Hematopoietic multipotent progenitor cell treated with erythropoietin and hydrocortisone succinate and interleukin-3 and kit ligand, for 15 days (in vitro differentiated cells): ENCODE measurements at regions not wholly inside any gene's neighbourhood (a gene's known extent, or its start where the extent isn't known, plus 50 kb on each side); places are given as distances from the start of the nearest gene placed in this dataset.
"Not testable (repeated sequence)": the region's sequence is repeated elsewhere in the genome, so short reads cannot be mapped to it uniquely, and the experiment has no call there.

Experiments used
- DNase-seq: peaks from one replicate; pipeline ENCODE4 v3.0.0-alpha.2; 2015; ENCODE audit warnings: low spot score

DNA sequence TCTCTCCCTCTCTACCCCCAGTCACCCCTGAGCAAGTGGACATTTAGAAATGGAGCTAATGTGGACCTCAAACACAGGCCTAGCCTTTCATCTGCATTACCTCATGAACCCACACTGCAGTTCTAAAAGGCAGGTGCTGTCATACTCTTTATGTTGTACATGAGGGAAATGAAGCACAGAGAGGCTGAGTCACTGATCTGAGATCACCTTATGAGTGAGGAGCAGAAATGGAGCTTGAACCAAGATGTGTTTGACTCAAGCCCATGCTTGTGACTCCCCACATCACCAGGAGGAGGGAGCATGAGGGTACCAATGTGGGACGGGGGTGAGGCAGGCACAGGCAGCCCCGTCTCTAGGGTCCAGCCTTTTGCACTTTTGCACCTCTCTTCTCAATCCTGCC, 702.8 kb downstream of the PTPRU start:
- DNase-seq, result no peak

DNA sequence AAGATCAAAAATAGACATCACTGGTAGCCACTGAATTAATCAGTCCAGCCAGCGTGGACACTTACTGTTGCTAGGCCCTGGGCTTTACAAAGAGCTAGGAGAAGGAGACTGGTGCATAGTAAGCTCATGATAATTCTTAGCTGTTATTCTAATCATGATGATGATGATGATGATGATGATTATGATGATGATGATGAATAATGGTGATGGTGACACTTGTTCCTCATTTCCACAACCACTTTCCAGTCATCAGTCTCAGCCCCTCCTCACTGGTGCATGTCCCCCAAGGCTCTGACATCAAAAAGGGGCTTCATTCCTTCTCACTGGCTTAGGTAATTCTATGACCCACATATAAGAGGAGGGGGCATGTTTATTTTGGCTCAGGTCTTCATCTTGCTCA, 701.0 kb downstream of the PTPRU start:
- DNase-seq, result no peak

DNA sequence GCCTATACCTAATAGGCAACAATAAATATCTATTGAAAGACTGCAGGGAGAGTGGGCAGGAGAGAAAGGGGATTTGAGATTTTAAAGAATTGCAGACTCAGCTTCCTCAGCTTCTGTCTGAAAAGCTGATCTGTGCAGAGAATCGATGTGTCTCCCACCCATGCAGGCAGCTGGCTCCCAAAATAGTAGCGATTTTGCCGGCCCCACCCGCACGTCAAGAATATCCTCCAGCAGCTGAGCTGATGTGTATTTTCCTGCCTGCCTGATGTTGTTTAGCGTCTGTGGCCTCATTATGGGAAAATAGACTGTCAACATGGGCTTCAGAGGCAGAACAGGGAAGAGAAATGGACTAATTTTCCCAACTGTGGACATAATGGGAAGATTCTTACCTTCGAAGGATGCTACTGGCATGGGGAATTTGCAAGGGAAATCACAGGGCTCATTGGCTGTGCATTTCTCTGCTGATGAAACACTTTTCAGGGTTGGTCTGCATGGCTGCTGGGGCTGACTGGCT, 699.8 kb downstream of the PTPRU start:
- DNase-seq, result no peak

DNA sequence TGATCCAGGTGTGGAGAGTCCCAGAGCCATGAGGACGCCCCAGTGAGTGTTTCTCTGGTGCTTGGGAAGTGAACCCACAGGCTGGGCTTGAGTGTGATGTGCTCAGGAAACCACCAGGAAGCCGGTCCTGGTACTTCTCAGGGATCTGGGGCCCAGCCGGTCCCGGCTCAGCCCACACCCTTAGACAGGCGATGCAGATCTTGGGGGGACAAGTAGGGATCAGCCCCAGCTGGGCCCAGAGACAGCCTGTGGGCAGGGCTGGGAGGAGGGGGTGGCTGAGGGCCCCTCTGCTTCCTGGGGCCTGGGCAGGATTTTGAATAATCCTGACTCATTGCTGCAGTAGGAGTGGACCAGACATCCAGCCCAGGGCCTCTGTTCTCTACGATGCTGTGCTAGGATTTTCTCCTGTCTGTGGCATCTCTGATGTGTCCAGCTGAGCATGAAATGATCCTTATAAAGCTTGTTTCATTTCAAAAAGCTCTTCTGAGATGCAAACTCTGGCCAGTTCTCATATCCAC, 698.0 kb downstream of the PTPRU start:
- DNase-seq, result no peak

DNA sequence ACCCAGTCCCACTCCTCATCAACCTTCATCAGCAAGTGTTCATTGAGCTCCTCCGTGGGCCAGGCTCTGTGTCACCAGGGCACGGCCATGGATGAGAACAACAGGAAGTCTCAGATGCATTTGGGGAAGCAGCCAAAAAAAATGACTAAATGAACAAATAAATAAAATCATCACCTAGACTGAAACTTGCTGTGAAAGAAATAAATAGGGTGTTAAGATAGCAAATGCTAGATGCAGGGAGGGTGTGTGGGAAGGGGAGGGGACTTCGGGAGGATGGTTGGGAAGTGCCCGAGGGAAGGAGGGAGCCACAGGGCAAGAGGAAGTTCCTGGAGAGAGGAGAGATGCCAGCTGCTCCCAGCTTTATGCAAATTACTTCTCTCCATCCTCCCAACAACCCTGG, 696.7 kb downstream of the PTPRU start:
- no peak for DNase-seq

DNA sequence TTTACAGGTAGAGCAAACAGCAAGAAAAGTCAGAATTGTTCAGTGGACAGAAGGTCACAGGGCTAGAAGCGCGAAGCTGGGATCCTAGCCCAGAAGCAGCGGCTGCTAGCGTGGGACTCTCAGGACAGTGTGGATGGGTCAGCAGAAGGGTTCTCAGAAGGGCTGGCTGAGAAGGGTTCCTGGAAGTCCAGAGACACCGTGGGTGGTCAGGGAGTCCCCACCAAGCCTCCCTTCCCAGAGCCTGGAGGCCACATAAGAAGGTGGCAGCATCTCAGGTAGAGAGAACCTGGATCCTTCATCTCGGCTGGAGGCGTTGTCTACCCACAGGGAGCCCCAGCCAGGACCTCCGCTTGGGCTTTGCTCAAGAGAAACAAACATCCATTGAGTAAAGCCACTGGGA, 696.3 kb downstream of the PTPRU start:
- DNase-seq, result no peak

DNA sequence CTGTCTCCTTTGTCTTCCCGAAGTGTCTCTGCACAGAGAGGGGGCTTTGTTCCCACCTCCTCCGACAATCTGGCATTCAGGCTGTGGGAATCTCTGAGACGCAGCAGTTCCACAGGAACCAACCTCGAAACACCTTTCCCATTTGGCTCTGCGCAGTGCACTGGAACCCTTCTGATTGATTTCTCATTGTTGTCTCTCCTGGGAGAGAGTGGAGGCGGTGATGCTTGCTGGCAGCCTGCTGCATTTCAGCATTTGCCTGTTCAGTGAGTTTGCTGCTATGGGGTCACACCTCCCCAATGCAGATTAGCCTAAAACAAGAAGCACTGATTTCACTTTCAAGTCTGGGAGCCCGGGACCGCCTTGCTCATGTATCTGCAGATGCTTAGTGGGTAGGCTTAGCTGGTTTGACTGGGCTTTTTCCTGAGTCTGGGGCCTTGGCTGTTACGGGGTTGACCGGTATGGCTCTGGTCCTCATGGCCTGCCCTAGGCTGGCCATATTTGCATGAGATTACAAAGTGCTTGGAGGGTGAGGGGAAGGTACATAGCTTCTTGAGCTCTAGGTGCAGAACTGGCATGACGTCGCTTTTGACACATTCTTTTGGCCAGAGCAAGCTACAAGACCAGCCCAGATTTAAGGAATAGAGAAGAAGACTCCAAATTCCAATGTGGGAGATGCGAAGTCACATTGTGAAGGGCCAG, 695.3 kb downstream of the PTPRU start:
- DNase-seq, result no peak

DNA sequence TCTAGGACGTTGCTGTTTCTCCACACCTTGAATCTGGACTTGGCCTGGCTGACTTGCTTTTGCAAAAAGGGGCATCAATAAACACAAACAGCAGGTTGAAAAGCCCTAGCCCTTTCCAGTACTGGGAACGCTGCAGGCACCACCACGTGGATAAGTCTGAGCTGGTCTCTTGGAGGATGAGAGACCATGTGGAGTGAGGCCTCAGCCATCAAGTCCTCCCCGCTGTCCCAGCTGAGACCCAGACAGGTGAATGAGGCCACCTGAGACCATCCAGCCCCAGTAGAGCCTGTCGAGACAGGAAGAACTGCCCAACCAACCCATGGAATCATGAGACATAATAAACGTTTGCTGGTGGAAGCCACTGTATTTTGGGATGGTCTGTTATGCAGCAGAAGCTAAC, 688.7 kb downstream of the PTPRU start:
- DNase-seq, result no peak

DNA sequence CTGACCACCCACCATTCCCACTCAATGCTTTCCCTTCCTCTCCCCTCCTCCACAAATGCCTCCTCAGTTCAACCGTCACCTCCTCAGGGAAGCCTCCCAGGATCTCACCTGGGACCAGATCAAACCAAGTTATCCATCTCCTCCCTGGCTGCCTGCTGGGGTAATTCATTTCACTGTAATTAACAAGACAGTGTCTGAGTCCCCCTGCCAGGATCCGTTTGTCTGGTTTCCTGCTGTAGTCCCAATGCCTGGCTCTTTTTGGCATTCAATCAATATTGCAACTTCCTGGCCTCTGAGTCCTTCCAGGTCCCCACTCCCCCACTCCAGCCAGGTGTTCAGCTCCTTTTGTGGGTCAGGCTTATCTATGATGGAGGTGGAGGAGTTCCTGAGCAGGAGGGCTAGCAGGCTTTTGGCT, 687.7 kb downstream of the PTPRU start:
- DNase-seq, result no peak

DNA sequence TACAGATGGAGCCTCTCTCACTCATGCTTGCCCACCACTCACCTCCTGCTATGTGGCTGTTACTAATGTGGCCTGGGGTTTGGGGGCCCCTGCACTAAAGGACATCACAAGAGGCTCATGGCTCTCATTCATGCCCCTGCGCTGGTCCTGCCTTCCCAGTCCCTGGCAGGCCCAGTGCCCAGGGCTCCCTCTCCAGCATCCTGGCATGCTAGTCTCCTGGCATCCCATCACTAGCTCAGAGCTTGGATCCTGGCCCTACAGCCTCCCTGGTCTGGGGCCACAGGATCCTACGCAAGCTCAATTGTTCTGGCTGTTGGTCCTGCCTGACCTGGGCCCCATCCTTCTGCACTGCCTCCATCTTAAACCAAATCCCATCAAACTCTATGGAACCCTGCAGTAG, 685.4 kb downstream of the PTPRU start:
- no peak for DNase-seq

DNA sequence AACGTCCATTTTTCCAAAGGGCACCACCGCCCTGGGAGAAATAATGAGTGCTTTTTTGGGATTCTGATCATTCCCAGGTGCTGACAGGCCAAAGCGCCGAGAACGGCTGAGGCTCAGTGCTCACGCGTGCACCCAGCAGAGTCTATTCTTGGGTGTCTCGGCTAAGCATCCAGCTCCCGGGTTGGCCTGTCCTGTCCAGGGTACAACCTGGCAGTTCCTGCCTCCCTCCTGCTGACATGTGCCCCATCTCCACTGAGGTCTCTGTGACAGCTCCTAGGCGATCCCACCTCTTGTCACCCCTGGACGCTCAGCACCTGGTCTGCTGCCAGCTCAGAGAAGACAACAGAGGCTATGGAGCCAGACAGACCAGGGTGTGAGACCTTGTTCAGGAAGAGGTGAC, 684.5 kb downstream of the PTPRU start:
- DNase-seq, result no peak

DNA sequence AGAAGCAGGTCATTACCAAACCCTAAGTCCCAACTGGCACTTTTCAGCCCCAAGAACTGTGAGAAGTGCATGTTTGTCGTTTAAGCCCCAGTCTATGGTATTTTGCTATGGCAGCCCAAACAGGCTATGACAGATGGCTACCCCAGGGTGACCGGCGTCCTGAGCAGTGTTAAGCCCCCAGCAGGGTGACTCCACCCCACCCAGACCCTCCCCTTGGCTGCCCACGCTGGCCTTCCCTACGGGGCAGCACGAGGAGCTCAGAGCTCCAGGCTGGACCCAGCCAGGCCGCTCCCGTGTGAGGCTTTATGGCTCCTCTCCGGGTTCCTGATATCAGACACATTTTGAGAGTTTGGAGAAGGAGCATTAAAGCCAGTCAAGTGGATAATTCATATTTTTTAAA, 684.0 kb downstream of the PTPRU start:
- DNase-seq, result no peak

DNA sequence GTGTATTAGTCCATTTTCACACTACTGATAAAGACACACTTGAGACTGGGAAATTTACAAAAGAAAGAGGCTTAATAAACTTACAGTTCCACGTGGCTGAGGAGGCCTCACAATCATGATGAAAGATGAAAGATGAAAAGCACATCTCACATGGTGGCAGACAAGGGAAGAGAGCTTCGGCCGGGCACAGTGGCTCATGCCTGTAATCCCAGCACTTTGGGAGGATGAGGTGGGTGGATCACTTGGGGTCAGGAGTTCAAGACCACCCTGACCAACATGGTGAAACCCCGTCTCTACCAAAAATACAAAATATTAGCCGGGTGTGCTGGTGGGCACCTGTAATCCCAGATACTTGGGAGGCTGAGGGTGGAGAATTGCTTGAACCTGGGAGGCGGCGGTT, 682.7 kb downstream of the PTPRU start:
- not testable (repeated sequence) for DNase-seq

DNA sequence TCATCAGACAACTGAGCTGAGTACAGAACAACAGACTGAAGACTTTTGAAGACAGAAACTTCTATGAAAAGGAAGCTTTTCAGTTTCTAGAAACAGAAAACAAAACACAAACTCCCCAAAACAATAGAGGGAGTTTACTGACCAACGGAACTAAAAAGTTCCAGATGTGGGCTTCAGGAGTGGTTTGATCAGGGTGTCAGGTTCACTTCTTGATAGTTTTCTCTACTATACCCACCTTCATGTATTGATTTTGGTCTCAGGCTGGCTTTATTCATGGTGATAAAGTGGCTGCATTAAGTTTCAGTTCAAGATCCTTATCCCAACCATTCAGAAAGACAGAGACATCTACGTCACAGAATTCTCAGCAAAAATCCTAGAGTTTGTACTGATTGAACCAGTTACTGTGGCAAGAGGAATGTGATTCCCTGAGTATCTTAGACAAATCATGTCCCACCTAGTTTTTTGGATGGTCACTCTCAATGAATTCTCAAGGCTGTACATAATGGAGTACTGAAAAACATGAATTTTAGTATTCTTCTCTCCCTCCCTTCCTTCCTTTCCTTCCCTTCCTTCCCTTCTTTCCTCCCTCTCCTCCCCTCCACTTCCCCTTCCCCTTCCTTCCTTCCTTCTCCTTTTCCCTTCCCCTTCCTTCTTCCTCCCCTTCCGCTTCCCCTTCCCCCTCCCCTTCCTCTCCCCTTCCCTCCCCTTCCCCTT, 680.5 kb downstream of the PTPRU start:
- DNase-seq, result no peak

DNA sequence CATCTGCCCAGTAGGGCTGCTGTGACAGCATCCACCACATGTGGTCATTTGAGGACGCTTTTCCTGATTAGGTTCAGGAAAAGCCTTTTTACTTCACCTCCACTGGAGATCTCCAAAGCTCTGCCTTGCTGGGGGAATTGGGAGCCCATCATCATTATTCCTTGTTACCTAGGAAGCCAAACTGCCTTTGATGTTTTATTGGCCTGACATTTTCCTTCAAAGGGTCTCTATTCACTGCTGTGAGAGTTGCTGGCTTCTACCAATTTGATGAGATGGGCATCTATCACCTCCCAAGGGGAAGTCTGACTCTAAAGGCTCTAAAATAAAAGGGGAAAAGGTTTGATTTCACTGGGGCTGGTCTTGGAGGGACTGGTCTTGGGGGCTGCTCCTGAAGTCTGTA, 678.6 kb downstream of the PTPRU start:
- no peak for DNase-seq

DNA sequence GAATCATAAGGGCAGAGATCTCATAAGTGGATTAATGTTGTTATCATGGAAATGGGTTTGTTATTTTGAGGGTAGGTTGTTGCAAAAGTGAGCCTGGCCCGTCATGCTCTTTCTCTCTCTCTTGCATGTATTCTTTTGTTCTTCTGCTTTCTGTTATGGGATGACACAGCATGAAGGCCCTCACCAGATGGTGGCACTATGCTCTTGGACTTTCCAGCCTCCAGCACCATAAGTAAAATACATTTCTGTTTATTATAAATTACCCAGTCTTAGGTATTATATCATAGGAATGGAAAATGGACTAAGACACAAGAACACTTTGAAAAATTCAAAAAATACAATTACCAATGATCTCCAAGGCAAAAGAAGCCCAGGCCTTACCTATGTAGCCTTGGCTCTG, 676.1 kb downstream of the PTPRU start:
- no peak for DNase-seq

DNA sequence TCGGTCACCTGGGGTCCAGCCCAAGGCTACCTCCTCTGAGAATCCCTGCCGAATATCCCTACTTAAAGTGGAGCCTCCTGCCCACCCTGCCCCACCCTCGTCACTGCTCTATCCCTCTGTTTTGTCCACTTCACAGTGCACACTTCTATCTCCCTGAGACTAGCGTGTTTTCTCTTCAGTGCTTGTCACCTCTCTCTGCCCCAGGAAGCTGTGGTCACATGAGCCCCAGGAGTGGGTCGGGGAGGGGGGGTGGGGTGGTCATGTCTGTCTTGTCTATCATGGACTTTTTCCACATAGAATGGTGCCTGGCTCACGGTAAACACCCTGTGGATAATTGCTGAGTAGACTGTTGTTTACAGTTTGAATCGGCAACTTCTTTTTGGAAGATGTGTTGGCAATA, 673.6 kb downstream of the PTPRU start:
- no peak for DNase-seq

DNA sequence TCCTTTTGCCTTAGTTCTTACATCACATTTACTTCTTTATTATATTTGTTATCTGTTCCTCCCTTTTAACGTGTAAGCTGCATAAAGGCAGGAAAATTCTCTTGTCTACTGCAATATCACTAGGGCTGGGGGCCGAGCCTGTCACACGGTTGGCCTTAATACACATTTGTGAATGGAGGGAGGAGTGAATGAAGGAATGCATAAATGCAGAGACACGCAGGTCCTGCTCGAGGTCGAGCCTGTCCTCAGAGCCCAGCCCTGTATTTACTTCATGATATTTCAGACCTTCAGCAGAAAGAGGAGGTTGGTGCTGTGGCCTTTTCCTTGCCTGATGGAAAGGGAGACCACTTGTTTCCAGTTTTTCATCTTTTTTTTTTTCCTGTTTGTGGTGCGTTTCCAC, 671.3 kb downstream of the PTPRU start:
- no peak for DNase-seq

DNA sequence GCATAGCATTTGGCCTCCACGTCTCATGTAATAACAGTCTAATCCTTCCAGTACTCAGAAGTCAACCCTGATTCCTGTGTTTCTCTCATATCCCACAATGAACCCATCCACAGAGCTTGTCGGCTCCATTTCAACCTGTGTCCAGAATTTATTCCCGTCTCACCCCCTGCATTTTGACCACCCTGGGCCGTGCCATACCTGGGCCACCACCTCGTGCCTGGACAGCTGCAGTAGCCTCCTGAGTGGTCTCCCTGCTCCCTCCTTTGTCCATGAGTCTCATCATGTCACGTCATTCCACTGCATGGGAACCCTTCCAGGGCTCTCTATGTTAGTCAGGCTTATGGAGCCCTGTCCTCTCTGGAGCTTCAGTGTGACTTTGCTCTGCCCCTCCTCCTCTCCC, 670.6 kb downstream of the PTPRU start:
- DNase-seq, result no peak

DNA sequence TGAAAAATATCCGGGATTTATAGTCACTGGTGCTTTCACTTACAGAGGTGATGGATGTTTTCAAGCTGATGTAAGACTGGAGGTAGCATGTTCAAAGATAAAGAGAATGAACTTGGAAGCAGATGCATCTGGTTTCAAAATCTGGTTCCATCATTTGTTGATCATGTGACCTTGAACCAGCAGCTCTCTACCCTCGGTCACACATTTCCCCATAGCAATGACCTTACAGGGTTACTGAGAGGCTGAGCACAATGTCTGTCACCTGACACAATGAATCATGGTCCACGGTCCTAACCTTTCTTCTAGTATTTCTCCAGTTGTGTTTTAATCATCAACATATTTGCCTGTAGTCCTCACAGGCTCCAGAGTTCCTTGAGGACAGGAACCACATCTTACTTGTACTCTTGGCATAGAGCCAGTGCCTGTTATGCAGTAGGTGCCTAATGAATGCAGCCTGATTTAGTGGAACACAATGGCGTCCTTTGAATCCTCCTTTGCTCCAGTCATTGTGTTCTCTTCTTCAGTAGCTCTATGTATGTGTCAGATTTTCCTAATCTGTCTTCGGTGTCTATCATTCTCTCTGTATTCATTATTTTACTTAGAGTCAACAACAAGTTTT, 667.3 kb downstream of the PTPRU start:
- no peak for DNase-seq

DNA sequence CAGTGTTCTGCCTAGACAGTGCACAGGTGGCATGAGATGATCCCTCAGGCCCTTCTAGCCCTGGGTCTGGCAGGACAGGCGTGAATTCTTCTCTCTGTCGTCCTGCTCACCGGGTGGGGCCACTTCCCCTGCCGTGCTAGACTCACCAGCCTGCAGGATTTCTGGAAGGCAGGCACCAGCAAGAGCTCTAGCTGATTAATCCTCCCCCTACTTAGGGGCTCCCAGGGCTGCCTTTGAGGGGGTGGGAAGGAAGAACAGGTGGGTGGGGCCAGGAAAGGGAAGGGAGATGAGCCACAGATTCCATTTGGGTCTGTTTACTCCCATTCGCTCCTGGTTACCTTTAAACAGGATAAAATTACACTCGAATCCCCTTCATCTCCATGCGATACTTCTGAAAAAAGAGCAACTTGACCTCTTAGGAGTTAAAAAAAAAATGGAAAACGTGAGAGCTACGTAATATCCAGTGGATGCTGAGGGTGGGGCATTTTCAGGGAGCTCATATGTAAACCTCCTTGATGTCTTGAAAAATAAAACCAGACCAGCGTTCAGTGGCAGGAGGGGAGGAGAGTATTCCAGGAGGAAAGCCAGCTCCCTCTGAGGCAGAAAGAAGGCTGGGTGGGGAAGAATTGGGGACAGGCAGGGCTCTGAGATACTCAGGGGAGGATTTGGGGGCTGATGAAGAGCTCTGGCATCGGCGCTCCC, 665.5 kb downstream of the PTPRU start:
- DNase-seq, result no peak

DNA sequence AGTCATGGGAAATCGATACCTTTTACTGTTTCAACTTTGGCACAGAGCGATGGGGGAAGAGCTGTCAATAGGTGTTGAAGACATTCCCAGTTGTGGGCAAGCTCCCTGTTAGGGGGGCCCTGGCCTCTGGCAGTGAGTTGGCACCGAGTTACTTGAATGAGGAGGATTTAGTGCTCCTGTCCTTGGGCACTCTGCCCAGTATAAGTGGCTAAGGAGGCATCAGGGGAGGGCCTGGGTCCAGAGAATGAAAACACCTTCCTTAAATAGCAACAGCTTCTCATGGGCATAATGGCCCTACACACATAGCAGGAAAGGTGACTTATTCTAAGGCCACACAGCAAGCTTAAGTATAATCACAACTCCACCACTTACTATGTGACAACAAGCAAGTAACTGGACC, 664.4 kb downstream of the PTPRU start:
- DNase-seq, result no peak
